22Rv1 (cell line): ENCODE measurements at regions not wholly inside any gene's neighbourhood (a gene's known extent, or its start where the extent isn't known, plus 50 kb on each side); places are given as distances from the start of the nearest gene placed in this dataset.

Source experiments
- CTCF ChIP-seq: fragments of 450-650 bp; IDR thresholded peaks from 2 replicates; pipeline ENCODE4 v1.5.1; 2017; ENCODE audit warnings: mild to moderate bottlenecking
- ZFX ChIP-seq: fragments of 450-650 bp; IDR thresholded peaks from 2 replicates; pipeline ENCODE4 v1.6.1; 2017; ENCODE audit warnings: antibody characterized with exemption, borderline replicate concordance

- TF ChIP-seq CTCF (no peak), ZFX (no peak)
Measured at GRCh38 chr2:176814274-176814673, 398.3 kb upstream of the HNRNPA3 start.
